ENCODE measurements at regions not wholly inside any gene's neighbourhood (a gene's known extent, or its start where the extent isn't known, plus 50 kb on each side); places are given as distances from the start of the nearest gene placed in this dataset.
"Not testable (repeated sequence)": the region's sequence is repeated elsewhere in the genome, so short reads cannot be mapped to it uniquely, and the experiment has no call there.

DNA sequence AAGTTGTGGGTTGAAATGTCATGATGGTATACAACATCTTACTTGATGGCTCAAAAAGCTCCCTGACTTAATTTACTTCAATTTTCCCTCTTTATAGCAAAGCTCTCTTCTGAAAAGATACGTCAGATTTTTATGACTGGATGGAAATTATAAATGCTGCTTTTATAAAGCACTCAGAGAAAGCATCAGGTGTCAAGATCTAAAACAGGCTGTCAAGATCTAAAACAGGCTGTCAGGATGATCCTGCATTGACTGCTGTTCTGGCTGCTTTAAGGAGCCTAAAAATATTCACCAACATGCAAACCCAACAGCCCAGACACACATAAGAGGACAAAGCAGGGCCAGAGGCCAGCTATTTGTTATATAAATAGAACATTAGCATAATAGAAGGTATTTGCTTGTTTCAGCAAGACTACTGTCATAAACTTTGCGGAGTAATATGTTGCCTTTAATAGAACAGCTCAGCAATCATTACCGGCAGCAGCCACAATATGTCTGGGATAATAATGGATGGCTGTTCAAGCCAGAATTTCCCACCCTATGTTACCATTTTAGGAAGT is 77.3 kb upstream of the ANO5 start:
- Mint-ChIP-seq H3K27ac (ENCODE audit: low read depth) (no peak overlapping the region), H3K4me3 (no peak overlapping the region), H3K27me3 (no peaks in the 10 kb centered on the region), H3K36me3 (ENCODE audit: insufficient read depth) (no peaks in the 10 kb centered on the region), H3K4me1 (no peaks in the 10 kb centered on the region), H3K9me3 (peaks cover 14% of the 10 kb centered on the region)
- no peak for ATAC-seq (replicated peaks; ENCODE audit: extremely low read depth, poor library complexity, severe bottlenecking)
- no peak for DNase-seq (ENCODE audit: low spot score in 2 of 2)

DNA sequence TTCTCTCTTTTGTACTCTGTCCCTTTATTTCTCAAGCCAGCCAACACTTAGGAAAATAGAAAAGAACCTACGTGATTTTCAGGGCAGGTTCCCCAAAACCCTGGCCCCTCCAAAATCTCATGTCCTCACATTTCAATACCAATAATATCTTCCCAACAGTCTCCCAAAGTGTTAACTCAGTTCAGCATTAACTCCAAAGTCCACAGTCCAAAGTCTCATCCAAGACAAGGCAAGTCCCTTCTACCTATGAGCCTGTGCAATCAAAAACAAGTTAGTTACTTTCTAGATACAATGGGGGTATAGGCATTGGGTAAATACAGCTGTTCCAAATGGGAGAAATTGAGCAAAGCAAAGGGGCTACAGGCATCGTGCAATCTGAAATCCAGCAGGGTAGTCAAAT is 64.9 kb upstream of the ANO5 start:
- not testable (repeated sequence) for H3K4me1 Mint-ChIP-seq; DNase-seq (ENCODE audit: low spot score in 2 of 2); H3K36me3 Mint-ChIP-seq (ENCODE audit: insufficient read depth); ATAC-seq (replicated peaks; ENCODE audit: extremely low read depth, poor library complexity, severe bottlenecking); H3K27me3 Mint-ChIP-seq; H3K27ac Mint-ChIP-seq (ENCODE audit: low read depth); H3K4me3 Mint-ChIP-seq
- H3K9me3 Mint-ChIP-seq, result peaks cover 36% of the 10 kb centered on the region

DNA sequence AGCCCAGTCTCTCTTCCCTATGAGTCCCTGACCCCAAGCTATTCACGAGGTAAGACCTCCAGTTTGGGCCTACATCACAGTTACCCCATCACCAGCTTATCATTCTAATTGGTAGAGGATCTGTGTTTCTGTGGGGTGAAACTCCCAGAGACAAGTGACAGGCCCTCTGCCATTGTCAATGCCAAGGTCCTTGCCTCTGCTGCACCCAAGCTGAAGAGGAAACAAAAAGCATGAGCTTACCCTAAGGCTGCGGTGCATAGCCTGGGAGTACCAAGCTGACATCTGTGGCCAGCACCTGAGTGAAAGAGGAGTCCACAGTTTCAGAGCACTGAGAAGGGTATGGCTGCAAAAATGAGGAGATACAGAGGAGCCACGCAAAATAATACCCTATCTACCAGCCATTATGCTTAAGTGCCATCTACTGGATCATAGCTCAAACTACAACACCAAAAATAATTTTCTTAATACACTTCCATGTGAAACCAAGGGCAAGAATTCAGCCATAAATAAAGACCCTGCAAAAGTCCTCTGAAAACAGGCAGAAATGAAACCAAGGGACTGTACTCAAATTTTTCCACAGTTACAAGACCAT is 62.3 kb upstream of the ANO5 start:
- Mint-ChIP-seq H3K27me3 (no peaks in the 10 kb centered on the region), H3K9me3 (peaks cover 42% of the 10 kb centered on the region), H3K36me3 (ENCODE audit: insufficient read depth) (peaks cover 1% of the 10 kb centered on the region), H3K4me1 (no peaks in the 10 kb centered on the region), H3K4me3 (no peak overlapping the region), H3K27ac (ENCODE audit: low read depth) (no peak overlapping the region)
- ATAC-seq (replicated peaks; ENCODE audit: extremely low read depth, poor library complexity, severe bottlenecking), result no peak
- no peak for DNase-seq (ENCODE audit: low spot score in 2 of 2)

DNA sequence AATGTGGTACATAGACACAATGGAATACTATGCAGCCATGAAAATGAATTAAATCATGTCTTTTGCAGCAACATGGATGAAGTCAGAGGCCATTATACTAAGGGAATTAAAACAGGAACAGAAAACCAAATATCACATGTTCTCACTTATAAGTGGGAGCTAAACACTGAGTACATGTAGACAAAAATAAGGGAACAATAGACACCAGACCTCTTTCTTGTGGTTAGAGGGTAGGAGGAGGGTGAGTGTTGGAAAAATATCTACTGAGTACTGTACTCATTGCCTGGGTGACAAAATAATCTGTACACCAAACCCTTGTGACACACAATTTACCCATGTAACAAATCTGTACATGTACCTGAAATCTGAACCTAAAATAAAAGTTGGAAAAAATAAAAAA is 59.1 kb upstream of the ANO5 start:
- DNase-seq (ENCODE audit: low spot score in 2 of 2) (no peak), ATAC-seq (replicated peaks; ENCODE audit: extremely low read depth, poor library complexity, severe bottlenecking) (no peak)
- Mint-ChIP-seq H3K27ac (ENCODE audit: low read depth) (no peak overlapping the region), H3K36me3 (ENCODE audit: insufficient read depth) (peaks cover 1% of the 10 kb centered on the region), H3K9me3 (peaks cover 25% of the 10 kb centered on the region), H3K27me3 (no peaks in the 10 kb centered on the region), H3K4me3 (no peak overlapping the region), H3K4me1 (no peaks in the 10 kb centered on the region)

DNA sequence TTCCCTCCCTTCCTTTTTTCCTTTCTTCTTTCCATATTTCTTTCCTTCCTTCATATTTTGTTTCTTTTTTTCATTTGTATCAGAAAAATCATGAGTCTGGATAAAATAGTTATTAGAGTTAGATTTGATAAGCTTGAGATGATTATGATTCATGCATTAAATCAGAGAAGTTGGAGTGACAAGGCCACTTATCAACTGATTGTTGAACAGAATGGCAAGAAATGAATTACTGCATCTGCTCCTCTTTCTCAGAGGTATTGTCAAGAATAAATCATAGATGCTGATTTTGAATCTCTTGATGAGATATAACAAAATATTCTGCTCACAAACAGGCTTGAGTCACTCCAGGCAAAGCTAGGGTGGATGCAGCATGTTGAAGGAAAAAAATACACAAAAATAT is 54.6 kb upstream of the ANO5 start:
- H3K27ac Mint-ChIP-seq (ENCODE audit: low read depth), result no peak overlapping the region
- H3K4me3 Mint-ChIP-seq, result no peak overlapping the region
- H3K9me3 Mint-ChIP-seq, result peaks cover 12% of the 10 kb centered on the region
- H3K27me3 Mint-ChIP-seq, result no peaks in the 10 kb centered on the region
- peaks cover 1% of the 10 kb centered on the region for H3K36me3 Mint-ChIP-seq (ENCODE audit: insufficient read depth)
- ATAC-seq (replicated peaks; ENCODE audit: extremely low read depth, poor library complexity, severe bottlenecking) (no peak), DNase-seq (ENCODE audit: low spot score in 2 of 2) (no peak)
- H3K4me1 Mint-ChIP-seq, result no peaks in the 10 kb centered on the region

All from central memory CD8-positive, alpha-beta T cell (primary cell).